ENCODE measurements at regions not wholly inside any gene's neighbourhood (a gene's known extent, or its start where the extent isn't known, plus 50 kb on each side); places are given as distances from the start of the nearest gene placed in this dataset.

- no peak for DNase-seq
Observed at GRCh38 chr1:239893127-239893731, 198.5 kb upstream of the FMN2 start.

- no peak for DNase-seq
Observed at GRCh38 chr1:239896569-239896968, 195.1 kb upstream of the FMN2 start.

GRCh38 chr1:239896980-239897379, 194.7 kb upstream of the FMN2 start:
- no peak for DNase-seq

GRCh38 chr1:239897458-239897857, 194.2 kb upstream of the FMN2 start:
- DNase-seq, result no peak

GRCh38 chr1:239898062-239898730, 193.5 kb upstream of the FMN2 start:
- DNase-seq, result peak; percentile 73

- DNase-seq, result no peak
Observed at GRCh38 chr1:239899747-239900146, 191.9 kb upstream of the FMN2 start.

- no peak for DNase-seq
Observed at GRCh38 chr1:239906394-239906793, 185.3 kb upstream of the FMN2 start.

GRCh38 chr1:239909898-239910297, 181.8 kb upstream of the FMN2 start:
- DNase-seq, result peak; percentile 52

- DNase-seq, result peak; percentile 82
Observed at GRCh38 chr1:239912471-239912870, 179.2 kb upstream of the FMN2 start.

- DNase-seq, result no peak
Observed at GRCh38 chr1:239913141-239913585, 178.5 kb upstream of the FMN2 start.

GRCh38 chr1:239914751-239915231, 176.9 kb upstream of the FMN2 start:
- peak; percentile 97 for DNase-seq

GRCh38 chr1:239918634-239919033, 173.0 kb upstream of the FMN2 start:
- no peak for DNase-seq

GRCh38 chr1:239920214-239920613, 171.5 kb upstream of the FMN2 start:
- no peak for DNase-seq

- peak; percentile 40 for DNase-seq
Observed at GRCh38 chr1:239922778-239923522, 168.7 kb upstream of the FMN2 start.

- DNase-seq, result no peak
Observed at GRCh38 chr1:239924741-239925350, 166.8 kb upstream of the FMN2 start.

GRCh38 chr1:239926184-239926583, 165.5 kb upstream of the FMN2 start:
- no peak for DNase-seq

- no peak for DNase-seq
Observed at GRCh38 chr1:239929317-239929716, 162.4 kb upstream of the FMN2 start.

- peak; percentile 40 for DNase-seq
Observed at GRCh38 chr1:239930686-239931262, 160.9 kb upstream of the FMN2 start.

- no peak for DNase-seq
Observed at GRCh38 chr1:239931341-239931740, 160.3 kb upstream of the FMN2 start.

GRCh38 chr1:239939602-239940001, 152.1 kb upstream of the FMN2 start:
- peak; percentile 8 for DNase-seq

GRCh38 chr1:239943761-239944160, 147.9 kb upstream of the FMN2 start:
- no peak for DNase-seq

- no peak for DNase-seq
Observed at GRCh38 chr1:239944666-239945065, 147.0 kb upstream of the FMN2 start.

GRCh38 chr1:239947801-239948200, 143.9 kb upstream of the FMN2 start:
- peak; percentile 18 for DNase-seq
